ENCODE measurements at regions not wholly inside any gene's neighbourhood (a gene's known extent, or its start where the extent isn't known, plus 50 kb on each side); places are given as distances from the start of the nearest gene placed in this dataset.

GRCh38 chr1:83697961-83698360, 301.0 kb downstream of the TTLL7 start:
- TF ChIP-seq CTCF (IDR thresholded peaks at IDR 0.05; ENCODE audit: low read depth, low read length), result no peak
- TF ChIP-seq POLR2A (IDR thresholded peaks at IDR 0.05; ENCODE audit: extremely low read depth, insufficient read length), result no peak
- no peak for TF ChIP-seq MYC (IDR thresholded peaks at IDR 0.05; ENCODE audit: low read depth, low read length)
- no peak for TF ChIP-seq MAX (IDR thresholded peaks at IDR 0.05; ENCODE audit: low read depth, low read length)

Data from NB4 (cell line).